Mucosa of descending colon (tissue), 3 donors: ENCODE measurements at regions not wholly inside any gene's neighbourhood (a gene's known extent, or its start where the extent isn't known, plus 50 kb on each side); places are given as distances from the start of the nearest gene placed in this dataset.
A peak's percentile ranks its signal among the peaks of the same experiment; 100 is the strongest.
"Not testable (repeated sequence)": the region's sequence is repeated elsewhere in the genome, so short reads cannot be mapped to it uniquely, and the experiment has no call there.

Experiments used
- ATAC-seq: fragments of 200-7000 bp; cut with Tn5 transposase; one replicate; pipeline ENCODE4 v1.9.1; 2020; ENCODE audit warnings: mild to moderate bottlenecking, moderate library complexity
- DNase-seq, 3 donors: peaks; one replicate each; pipeline ENCODE4 v3.0.0-alpha.2; 2020
- H3K36me3 ChIP-seq: fragments of 200-600 bp; one replicate; pipeline ENCODE4 v1.8.0; 2021; ENCODE audit warnings: low read depth, mild to moderate bottlenecking
- H3K4me1 ChIP-seq: fragments of 200-600 bp; one replicate; pipeline ENCODE4 v1.8.0; 2021; ENCODE audit warnings: low read depth, mild to moderate bottlenecking
- H3K4me3 ChIP-seq: fragments of 200-600 bp; one replicate; pipeline ENCODE4 v1.8.0; 2021; ENCODE audit warnings: mild to moderate bottlenecking
- H3K9me3 ChIP-seq: fragments of 200-600 bp; one replicate; pipeline ENCODE4 v1.8.0; 2021; ENCODE audit warnings: mild to moderate bottlenecking
- CTCF ChIP-seq: fragments of 200-600 bp; IDR thresholded peaks from one replicate; pipeline ENCODE4 v1.8.0; 2022; ENCODE audit warnings: antibody characterized with exemption, mild to moderate bottlenecking
- intact Hi-C, 2 donors: fragments of 100-400 bp; cut with DNase I in 1 of 2; cut with micrococcal nuclease in 1 of 2; formaldehyde crosslinking; loops; one replicate each; pipeline versions ENCODE4 v1.11.0 to v1.11.1; 2022; cut with DNase I, micrococcal nuclease
- donor health status: DM: no; HTN: no; CAD: no; lungs with moderate emphysema.
- donor health status: DM: no; HTN: no; CAD: no.
- donor health status: DM: no; HTN: yes; CAD: no.

GRCh38 chrX:82732861-82733260 is 775.2 kb upstream of the POU3F4 start:
- DNase-seq (no peak), ATAC-seq (no peak)
- Histone ChIP-seq H3K4me3 (no peak overlapping the region), H3K9me3 (no peaks in the 10 kb centered on the region), H3K4me1 (no peaks in the 10 kb centered on the region), H3K36me3 (no peaks in the 10 kb centered on the region)
- no peak for TF ChIP-seq CTCF
- intact Hi-C loops, result no loop called here

GRCh38 chrX:82734140-82734539 is 774.0 kb upstream of the POU3F4 start:
- no peak for TF ChIP-seq CTCF
- no peak overlapping the region for H3K4me3 ChIP-seq
- DNase-seq (no peak), ATAC-seq (no peak)
- intact Hi-C loops, result no loop called here
- H3K36me3 ChIP-seq, result no peaks in the 10 kb centered on the region
- H3K4me1 ChIP-seq, result no peaks in the 10 kb centered on the region
- no peaks in the 10 kb centered on the region for H3K9me3 ChIP-seq

GRCh38 chrX:82738313-82738712 is 769.8 kb upstream of the POU3F4 start:
- intact Hi-C loops, ATAC-seq, H3K4me3 ChIP-seq, DNase-seq, H3K36me3 ChIP-seq, H3K9me3 ChIP-seq, H3K4me1 ChIP-seq: not testable (repeated sequence)

GRCh38 chrX:82742351-82742750 is 765.7 kb upstream of the POU3F4 start:
- DNase-seq (no peak), ATAC-seq (no peak)
- Histone ChIP-seq H3K9me3 (no peaks in the 10 kb centered on the region), H3K4me1 (no peaks in the 10 kb centered on the region), H3K36me3 (no peaks in the 10 kb centered on the region), H3K4me3 (no peak overlapping the region)
- intact Hi-C loops, result no loop called here
- no peak for TF ChIP-seq CTCF

GRCh38 chrX:82745725-82746124 is 762.4 kb upstream of the POU3F4 start:
- DNase-seq, result peak in 2 of 3 donors; percentile 47 to 52
- H3K4me3 ChIP-seq, H3K9me3 ChIP-seq, H3K4me1 ChIP-seq, H3K36me3 ChIP-seq, intact Hi-C loops, ATAC-seq: not testable (repeated sequence)

- DNase-seq, result no peak
- no peak for ATAC-seq
- no peak for TF ChIP-seq CTCF
- Histone ChIP-seq H3K4me1 (no peaks in the 10 kb centered on the region), H3K4me3 (no peak overlapping the region), H3K36me3 (no peaks in the 10 kb centered on the region), H3K9me3 (no peaks in the 10 kb centered on the region)
- intact Hi-C loops, result no loop called here
Observed at GRCh38 chrX:82748906-82749505, 759.1 kb upstream of the POU3F4 start.

- no peaks in the 10 kb centered on the region for H3K9me3 ChIP-seq
- H3K4me1 ChIP-seq, result no peaks in the 10 kb centered on the region
- no peak overlapping the region for H3K4me3 ChIP-seq
- peak in 1 of 3 donors; percentile 4 for DNase-seq
- no peaks in the 10 kb centered on the region for H3K36me3 ChIP-seq
- ATAC-seq, result no peak
- TF ChIP-seq CTCF, result no peak
- intact Hi-C loops, result no loop called here
Observed at GRCh38 chrX:82756272-82756671, 751.8 kb upstream of the POU3F4 start.
